GM18868 (cell line): ENCODE measurements at regions not wholly inside any gene's neighbourhood (a gene's known extent, or its start where the extent isn't known, plus 50 kb on each side); places are given as distances from the start of the nearest gene placed in this dataset.
A peak's percentile ranks its signal among the peaks of the same experiment; 100 is the strongest.
"Not testable (repeated sequence)": the region's sequence is repeated elsewhere in the genome, so short reads cannot be mapped to it uniquely, and the experiment has no call there.

Experiments used
- ATAC-seq: cut with Tn5 transposase; IDR thresholded peaks from one replicate; pipeline ENCODE4 v1.9.1; 2021; ENCODE audit warnings: mild to moderate bottlenecking, moderate library complexity; ENCODE audit not compliant: unreplicated experiment

DNA sequence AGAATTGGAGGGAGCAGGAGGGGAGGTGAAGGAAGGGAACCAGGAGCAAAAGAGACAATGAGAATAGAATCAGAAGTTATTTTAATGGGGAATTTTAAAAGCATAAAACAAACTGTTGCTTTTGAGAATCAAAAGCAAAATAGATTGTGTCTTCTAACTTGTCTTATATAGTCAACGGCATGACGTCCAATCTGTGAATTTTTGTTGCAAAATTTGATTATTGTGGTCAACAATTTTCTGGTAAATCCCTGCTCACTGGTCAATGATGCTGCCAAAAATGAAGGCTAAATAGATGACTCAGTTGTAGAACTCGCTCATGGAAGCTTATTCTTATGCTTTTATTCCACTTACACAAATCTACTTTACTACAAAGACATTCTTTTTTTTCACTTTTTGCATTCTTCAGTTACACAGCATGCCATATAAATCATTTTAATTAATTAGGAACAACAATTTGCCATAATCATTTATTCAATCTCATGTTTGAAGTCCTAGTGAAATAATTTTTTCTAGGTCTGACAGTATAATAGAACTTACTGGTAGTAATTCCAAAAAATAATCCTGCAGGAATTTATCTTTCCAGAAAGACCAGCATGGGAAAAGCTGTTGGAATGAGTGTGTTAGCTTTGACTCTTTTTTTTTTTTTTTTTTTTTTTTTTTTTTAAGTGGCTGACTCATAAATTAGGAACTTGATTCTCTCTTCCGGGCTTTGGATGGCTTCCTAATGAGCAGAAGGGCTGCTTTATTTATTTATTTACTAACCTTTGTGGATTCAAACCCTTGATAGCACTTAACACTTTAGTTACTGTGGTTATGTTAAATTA is 256.9 kb downstream of the SPRY2 start:
- ATAC-seq = no peak

DNA sequence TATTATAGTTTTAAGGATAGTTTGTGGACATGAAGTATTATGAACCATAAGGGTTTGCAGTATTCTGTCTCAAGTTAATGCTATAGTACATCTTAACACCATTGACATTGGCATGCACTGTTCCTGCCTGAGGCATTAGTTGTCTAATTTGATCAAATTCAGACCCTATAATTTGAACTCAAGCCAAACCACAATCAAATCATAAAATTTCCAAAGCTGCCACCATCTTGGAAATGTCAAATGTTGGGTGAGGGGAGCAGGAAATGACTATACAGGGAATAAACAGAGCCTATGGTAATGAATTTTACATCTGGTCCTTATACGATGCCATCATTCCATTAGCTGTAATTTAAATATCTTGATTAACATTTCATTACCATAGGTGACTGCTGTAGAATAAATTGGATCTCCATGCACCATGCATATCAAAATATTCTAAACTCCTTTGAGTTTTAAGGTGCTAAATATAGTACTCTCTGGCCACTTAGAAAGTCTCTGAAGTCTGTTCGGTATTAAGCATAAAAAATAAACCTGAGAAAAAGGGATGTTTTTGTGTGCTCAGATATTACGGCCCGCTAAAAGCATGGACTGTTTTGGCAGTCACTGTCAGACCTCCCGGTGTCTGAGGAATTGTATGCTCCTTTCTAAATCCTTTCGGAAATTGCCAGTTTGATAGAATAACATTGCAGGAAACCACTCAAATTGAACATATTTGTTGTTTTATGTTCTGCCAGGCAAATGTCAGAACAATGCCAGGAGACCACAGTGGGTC is 257.7 kb downstream of the SPRY2 start:
- ATAC-seq = no peak

DNA sequence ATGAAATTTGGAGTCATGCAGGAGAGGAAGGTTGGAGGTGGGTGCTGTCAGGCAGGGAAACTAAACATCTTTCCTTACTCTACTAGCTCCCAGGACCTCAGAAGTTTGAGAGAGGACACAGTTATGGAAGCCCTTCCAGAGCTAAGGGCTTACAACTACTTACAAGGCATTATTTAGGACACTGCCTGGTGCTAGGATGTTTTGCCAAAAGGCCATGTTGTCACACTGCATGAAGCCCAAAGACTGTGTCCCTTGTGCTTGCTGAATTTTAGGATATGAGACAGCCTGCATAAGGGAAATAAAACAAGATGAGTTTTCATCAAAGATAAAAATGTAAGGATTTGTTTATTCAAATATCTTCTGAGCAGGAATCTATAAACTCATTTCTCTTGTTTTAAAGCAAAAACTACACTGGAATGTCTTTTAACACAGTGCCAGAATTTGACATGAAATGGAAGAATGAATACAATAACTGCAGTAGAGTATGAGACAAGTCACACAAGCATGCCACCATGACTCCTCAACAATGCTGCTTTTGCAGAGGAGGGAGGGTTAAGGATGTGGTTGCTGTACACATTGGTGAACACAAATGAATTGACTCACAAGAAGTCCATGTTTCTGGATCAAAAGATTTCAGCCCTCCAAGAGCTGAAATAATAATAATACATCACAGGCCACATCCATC is 258.4 kb downstream of the SPRY2 start:
- no peak for ATAC-seq

DNA sequence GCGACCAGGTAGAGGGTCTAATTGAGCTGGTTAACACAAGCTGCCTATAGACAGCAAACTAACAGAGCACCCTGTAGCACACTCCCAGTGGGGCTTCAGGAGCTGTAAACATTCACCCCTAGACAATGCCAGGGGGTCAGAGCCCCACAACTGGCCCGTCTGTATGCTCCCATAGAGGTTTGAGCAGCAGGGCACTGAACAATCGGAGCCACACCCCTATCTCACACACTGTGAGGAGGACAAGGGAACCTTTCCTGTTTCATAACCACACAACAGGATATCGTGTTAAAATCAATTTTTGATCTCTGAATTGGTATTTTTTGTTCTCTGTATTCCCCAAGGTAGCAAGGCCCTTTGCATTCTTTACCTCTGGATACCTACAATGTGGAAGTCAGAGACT is 266.1 kb downstream of the SPRY2 start:
- no peak for ATAC-seq

DNA sequence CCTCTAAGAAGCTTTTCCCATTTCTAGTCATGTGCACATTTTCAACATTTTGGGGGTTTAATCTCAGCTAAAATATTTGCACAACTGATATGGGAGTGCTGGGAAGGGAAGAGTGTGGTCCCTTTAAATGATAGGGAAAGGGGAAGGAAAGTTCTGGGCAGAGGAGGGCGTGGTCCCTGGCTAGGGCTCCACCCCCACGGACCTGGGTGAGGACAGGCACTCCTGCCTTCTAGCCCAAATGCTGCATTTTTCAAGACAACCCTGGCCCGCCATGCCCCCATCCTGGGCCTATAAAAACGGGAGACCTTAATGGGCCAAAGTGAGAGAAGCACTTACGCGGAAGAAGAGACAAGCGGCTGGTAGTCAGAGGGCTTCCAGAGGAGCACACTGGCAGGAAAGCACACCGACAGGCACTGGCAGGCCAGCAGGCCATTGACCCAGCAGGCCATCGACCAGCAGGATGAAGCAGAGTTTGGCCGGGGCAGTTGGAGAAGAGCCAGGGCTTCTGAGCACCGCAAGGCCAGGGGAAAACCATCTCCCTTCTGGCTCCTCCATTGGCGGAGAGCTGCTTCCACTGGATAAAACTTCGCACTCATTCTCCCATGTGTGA is 266.7 kb downstream of the SPRY2 start:
- no peak for ATAC-seq

DNA sequence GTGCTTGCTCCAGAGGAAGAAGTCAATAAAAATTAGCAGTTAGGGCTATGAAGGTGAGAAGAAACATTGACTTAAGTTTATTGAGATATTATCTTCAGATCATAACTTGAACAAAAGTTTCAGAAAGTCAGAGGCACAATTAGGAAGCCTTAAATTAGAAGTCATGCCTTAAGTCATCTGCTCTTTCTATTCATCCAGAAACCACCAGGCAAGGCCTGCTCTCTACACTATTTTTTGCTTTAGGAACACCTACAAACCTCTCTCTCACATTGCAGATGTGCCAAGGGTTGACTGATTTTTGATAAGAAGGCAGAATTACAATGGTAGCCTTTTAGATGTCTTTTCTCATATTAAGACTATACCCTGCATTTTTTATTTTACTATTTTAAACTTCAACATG is 268.7 kb downstream of the SPRY2 start:
- ATAC-seq = peak; percentile 77

DNA sequence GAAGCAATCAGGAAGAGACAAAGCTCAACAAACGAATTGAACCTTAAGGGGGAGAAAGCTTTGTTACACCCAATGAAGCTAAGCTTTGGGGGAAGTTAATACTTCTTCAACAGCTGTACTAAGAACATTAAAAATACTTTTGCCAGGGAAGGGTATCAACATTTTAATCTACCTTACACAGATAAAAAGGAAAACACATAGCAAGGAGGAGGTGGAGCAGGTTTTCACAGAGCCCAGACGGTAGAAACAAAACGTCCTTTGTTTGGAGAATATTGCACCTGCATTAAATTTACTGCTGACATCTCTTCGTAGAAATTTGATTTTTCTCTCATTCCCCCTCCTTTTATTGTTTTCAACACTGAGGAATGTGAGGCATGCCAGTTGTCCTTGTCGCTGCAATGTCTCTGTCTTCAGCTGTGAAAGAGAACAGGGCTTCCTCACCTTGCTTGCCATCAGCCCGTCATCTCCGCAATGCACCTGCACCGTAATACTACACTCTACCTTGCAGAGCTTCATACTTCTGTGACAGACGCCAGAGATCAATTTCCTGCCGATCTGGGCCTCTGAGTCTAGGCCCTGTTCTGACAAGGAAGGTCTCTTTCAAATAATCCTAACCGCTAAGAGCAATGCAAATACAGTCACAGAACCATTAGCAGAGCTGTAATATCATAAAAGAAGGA is 270.8 kb downstream of the SPRY2 start:
- no peak for ATAC-seq

DNA sequence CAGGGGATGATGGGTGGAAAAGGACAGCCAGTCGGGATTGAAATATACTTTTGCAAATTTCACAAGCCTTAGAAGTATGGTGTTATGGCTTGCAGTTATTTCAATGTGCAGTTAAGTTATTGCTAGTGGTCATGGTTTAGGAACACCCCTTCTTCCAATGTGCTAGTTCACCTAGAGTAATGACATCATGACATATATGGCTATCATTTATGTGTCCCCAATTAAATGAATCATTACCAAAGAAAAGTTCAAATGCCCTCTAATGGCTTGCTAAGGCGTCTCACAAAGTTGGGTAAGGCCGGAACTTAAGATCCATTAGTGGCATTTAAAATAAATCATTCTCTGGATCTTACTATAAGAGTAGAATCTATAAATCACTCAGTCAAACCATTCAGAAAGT is 271.6 kb downstream of the SPRY2 start:
- ATAC-seq = no peak

DNA sequence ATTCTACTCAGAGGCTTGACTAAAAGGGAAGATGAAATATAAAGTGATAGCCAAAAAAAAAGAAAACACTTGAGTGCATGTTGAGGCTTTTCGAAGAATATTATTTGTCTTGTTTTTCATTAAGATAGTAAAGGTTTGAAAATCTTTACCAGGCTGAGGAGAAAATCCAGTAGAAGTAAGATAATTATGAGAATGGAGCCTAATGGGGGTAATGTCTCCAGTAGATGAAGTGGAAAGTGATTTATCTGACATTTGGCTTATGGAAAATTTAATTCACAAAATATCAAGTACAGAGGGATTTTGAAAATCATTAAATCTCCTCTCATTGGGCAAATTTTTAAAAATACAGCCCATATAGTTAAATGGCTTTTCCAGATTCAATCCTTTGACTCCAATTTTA is 274.9 kb downstream of the SPRY2 start:
- ATAC-seq = no peak

DNA sequence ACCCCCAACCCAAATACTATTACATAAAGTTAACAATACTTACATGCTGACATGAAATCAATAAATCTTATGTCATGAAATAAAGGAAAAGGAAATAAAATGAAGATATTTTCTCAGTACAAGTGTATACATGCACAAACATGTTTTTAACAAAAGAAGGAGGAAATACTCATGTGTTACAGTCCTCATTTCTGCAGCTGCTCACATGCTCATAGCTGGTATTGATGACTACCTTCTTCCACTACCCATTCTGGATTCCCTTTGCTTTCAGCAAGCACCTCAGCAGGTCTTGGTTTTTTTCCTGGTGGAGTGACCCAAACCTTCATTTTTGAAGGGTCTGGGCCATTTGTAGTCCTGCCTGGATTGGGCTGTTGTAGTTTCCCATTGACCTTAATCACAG is 278.5 kb downstream of the SPRY2 start:
- not testable (repeated sequence) for ATAC-seq

DNA sequence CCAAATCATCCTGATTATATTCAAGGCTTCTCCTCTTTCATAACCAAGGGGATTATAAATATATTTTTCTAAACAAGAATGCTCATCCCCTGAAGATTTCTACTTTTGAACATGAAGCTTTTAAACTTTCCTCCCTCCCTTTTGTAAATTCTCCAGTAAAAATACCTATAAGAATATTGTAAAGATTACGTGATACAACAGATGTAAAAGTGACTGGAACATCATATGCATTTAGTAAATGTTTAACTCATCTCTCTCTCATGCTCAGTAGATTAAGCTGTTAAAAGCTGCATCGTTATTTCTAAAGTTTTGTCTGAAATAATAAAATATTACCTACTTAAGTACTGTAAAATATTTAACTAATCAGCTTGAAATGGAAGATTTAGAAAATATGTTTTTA is 281.1 kb downstream of the SPRY2 start:
- ATAC-seq = no peak

DNA sequence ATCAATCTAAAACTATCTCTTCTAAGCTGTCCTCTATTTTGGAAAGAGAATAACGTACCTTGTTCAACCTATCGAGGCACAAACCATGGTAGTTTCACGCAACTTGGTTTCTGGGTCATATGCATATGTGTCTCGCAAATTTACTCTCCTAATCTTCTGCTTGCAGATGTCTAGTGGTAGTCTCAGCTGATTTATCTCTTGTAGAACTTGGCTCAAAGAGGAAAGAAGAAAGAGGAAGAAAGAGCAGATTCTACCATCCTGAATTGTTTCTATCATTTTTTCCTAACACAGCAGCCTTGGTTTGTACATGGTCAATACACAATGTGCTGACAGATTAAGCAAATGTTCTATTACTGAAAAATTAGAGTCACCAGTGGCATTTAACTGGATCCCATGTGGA is 282.3 kb downstream of the SPRY2 start:
- ATAC-seq = no peak

DNA sequence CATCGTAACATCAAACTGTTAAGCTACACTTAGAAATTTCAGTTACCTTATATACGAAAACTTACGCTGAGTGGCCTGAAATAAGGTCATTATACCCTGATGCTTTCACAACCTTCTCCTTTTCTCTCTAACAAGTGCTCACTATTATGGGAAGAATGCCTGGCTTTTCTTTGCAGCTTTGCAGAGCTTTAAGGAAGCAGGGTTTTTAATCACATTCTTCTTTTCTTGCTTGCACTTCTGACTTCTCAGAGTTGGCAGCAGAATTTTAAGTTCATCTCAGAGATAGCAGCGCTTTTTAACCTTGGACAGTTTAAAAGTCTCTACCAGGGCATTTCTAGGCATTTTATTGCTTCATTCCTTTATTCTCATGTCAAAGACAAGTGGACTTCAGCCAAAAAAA is 285.1 kb downstream of the SPRY2 start:
- ATAC-seq = no peak

DNA sequence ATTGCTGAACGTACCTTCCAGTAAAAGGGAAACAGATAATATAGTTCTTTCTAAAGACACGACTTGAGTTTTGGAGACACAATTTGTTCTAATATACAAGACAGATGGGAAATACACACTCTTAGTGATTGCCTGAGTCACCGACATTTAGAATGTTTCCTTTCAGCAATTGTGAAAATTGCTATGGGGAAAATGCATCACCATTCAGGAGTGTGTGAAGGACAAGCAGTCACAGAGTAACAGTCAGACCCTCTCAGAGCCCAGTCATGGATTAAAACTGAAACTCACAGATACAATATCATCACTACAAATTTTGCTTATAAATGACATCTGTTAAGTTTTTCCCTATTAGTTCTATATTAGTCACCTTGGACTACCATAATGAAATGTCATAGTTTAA is 286.1 kb downstream of the SPRY2 start:
- no peak for ATAC-seq

DNA sequence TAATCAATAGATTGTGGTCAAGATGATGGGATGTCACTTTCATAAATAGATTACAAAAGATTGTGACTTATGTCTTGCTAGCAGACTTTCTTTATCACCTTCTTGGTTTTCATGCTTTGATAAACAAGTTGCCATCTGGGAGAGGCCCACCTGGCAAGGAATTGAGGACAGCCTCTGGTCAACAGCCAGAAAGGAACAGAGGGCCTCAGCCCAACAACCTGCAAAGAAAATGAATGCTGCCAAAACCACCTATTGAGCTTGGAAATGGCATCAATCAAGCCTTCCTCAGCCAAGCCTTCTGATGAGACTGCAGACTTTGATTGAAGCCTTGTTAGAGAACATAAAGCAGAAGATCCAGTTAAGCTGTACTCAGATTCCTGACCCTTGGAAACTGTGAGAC is 288.6 kb downstream of the SPRY2 start:
- no peak for ATAC-seq

DNA sequence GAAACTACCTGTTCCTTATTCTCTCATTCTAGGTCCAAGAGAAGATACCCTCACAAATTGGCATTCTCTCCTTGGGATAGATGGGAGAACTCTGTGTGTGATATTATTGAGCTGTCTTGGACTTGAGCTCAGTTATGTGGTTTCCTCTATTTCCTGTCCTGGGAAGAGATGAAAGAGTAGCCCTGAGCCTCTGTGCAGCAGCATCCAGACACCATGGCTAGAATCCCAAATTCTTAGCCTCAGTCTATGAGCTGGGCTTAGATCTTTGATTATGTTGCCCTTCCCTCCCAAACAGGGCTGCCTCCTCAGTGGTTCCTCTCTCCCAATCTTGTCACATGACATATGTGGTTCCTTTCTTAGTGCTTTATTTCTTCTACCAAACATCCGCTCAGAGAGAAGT is 290.7 kb downstream of the SPRY2 start:
- ATAC-seq = no peak

DNA sequence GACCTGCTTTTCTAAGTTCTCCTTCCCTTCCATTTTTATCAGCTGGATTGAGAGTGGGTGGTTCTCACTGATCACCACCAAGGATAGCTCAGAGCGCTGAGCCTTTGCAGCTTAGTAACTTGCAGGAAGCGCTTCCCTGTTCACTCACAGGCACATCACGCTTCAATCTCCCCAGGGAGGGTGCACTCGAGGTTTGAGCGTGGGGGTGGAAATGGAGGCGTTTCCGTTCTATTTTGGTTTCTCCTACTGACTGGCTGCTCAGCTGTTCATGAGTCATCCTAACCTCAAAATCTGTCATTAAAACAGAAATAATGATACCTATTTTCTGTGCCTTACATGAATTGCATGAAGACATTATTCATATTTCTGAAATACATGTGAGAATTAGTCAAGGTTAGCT is 292.1 kb downstream of the SPRY2 start:
- peak; percentile 96 for ATAC-seq

DNA sequence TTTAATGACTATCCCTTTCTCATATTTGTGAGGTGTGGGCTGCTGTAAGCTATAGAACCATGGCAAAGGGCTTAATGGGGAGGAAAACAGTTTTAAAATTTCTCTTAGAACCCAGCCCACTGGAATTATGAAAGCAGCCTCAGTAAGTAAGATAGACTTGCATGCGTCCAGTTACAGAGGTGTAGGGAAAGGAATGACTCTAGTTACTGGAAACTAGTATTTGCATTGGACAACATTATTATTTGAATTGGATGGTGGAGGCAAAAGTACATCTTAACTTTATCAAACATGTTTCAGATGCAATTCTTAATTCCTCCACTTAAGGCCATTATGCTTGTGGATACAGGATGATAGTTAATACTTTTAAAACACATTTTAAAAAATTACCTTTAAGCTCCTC is 292.9 kb downstream of the SPRY2 start:
- no peak for ATAC-seq

DNA sequence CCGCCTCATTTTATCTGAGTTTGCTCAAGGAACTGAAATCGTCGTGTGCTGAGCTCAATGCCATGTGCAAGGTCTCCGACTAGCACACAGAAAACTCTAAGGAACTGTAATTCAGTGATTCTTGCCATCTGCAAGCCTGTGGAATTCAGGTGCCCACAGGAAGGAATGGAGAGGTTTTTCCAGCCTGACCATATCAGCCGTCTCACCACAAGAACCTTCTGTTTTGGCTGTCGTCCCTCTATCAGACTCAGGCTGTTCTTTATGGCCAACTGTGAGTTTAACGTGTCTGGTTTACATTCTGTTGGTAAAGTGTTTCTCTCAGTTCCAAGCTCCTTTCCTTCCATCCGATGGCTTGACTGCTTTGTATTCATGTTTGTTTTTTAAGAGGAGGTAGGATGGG is 293.5 kb downstream of the SPRY2 start:
- ATAC-seq = no peak

DNA sequence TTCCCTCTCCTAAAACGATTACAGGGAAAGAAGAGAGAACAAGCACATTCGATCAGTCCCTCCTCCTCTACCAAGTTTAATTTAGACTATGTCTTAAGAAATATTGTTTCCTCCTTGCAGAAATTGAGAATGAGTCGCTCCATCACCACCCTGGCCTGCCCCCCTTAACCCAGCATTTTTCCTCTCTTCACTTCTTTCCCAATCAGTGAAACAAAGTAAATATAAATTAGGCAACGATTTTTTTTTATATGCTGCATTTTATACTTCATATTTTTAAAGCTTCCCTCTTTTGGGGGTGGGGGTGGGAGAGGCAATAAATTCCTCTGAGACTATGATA is 300.0 kb downstream of the SPRY2 start:
- ATAC-seq = no peak
